IMR-90 (cell line): ENCODE measurements at regions not wholly inside any gene's neighbourhood (a gene's known extent, or its start where the extent isn't known, plus 50 kb on each side); places are given as distances from the start of the nearest gene placed in this dataset.

Source experiments
- BHLHE40 ChIP-seq: fragments of 150-350 bp; IDR thresholded peaks from 2 replicates; pipeline ENCODE4 v1.6.1; 2016; ENCODE audit warnings: mild to moderate bottlenecking, low read depth, low read length
- CEBPB ChIP-seq: IDR thresholded peaks from 2 replicates; pipeline ENCODE4 v1.6.1; 2012; ENCODE audit warnings: low read depth, low read length, improper control_type of control experiment
- MAFK ChIP-seq: IDR thresholded peaks from 2 replicates; pipeline ENCODE4 v1.6.1; 2012; ENCODE audit warnings: low read depth, low read length, improper control_type of control experiment
- POLR2A ChIP-seq: IDR thresholded peaks from 2 replicates; pipeline ENCODE4 v1.6.1; 2012; ENCODE audit warnings: mild to moderate bottlenecking, low read depth, low read length
- TF ChIP-seq, protein P1 (sequence below): conservative IDR thresholded peaks from 2 replicates; pipeline ENCODE4 v1.5.1; 2012; ENCODE audit warnings: mild to moderate bottlenecking, low read depth, low read length, improper control_type of control experiment
- TF ChIP-seq, protein P2 (sequence below): fragments of 150-350 bp; IDR thresholded peaks from 2 replicates; pipeline ENCODE4 v1.6.1; 2017; ENCODE audit warnings: mild to moderate bottlenecking, antibody characterized with exemption, low read length, low read depth

DNA sequence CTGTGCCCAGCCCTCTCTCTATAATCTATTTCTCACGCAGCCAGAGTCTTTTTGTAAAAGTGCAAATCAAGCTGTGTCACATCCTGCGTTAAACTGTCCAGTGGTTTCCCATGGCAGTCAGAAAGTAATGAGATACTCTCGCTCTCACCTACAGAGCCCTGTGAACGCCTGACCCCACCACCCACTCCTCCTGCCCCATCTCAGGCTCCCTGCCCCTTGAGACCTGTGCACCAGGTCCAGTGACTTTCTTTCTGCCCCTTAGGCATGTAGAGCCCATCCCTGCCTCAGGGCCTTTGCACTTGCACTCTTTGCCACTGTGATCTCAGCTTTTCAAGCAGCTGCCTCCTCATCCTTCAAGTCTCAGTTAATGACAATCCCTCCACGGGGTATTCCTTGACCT lies 58.3 kb upstream of the RASGRP1 start:
- TF ChIP-seq, protein P1, sequence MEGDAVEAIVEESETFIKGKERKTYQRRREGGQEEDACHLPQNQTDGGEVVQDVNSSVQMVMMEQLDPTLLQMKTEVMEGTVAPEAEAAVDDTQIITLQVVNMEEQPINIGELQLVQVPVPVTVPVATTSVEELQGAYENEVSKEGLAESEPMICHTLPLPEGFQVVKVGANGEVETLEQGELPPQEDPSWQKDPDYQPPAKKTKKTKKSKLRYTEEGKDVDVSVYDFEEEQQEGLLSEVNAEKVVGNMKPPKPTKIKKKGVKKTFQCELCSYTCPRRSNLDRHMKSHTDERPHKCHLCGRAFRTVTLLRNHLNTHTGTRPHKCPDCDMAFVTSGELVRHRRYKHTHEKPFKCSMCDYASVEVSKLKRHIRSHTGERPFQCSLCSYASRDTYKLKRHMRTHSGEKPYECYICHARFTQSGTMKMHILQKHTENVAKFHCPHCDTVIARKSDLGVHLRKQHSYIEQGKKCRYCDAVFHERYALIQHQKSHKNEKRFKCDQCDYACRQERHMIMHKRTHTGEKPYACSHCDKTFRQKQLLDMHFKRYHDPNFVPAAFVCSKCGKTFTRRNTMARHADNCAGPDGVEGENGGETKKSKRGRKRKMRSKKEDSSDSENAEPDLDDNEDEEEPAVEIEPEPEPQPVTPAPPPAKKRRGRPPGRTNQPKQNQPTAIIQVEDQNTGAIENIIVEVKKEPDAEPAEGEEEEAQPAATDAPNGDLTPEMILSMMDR = no peak
- no peak for TF ChIP-seq POLR2A
- no peak for TF ChIP-seq MAFK
- TF ChIP-seq, protein P2, sequence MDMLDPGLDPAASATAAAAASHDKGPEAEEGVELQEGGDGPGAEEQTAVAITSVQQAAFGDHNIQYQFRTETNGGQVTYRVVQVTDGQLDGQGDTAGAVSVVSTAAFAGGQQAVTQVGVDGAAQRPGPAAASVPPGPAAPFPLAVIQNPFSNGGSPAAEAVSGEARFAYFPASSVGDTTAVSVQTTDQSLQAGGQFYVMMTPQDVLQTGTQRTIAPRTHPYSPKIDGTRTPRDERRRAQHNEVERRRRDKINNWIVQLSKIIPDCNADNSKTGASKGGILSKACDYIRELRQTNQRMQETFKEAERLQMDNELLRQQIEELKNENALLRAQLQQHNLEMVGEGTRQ = no peak
- TF ChIP-seq BHLHE40 = no peak
- no peak for TF ChIP-seq CEBPB
